ENCODE measurements at regions not wholly inside any gene's neighbourhood (a gene's known extent, or its start where the extent isn't known, plus 50 kb on each side); places are given as distances from the start of the nearest gene placed in this dataset.

- TF ChIP-seq CTCF (conservative IDR thresholded peaks at IDR 0.05; ENCODE audit: low read length) (no peak), EZH2phosphoT487 (IDR thresholded peaks at IDR 0.05; ENCODE audit: borderline replicate concordance, low read depth, low read length) (no peak)
Observed at GRCh38 chr5:17064241-17064640, 128.2 kb upstream of the MYO10 start.

All from OCI-LY7 (cell line).